DLD1 (cell line): ENCODE measurements at regions not wholly inside any gene's neighbourhood (a gene's known extent, or its start where the extent isn't known, plus 50 kb on each side); places are given as distances from the start of the nearest gene placed in this dataset.

Experiments
- in situ Hi-C: cut with HindIII; loops from 2 replicates; pipeline ENCODE4 v1.10.0; 2017; ENCODE audit warnings: low sequenced_read_pairs

DNA sequence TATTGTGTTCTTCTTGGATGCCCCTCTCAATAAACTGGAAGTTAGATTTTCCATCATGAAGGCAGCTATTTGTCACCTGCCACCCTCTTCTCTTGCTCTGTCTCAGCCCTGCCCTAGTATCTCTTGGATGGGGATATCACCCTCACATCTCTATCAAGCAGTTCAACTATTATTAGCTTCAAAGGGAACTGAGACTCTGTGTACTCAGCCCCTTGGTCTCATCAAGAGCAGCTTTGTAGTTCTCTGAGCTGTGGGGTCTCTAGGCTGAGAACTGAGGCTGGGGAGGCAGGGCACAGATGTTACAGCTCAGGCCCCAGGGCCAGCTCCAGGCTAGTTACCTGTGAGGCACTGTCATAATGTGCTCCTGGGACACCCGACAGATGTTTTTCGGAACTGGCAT, 130.3 kb downstream of the DAD1 start:
- in situ Hi-C loops, result no loop called here

DNA sequence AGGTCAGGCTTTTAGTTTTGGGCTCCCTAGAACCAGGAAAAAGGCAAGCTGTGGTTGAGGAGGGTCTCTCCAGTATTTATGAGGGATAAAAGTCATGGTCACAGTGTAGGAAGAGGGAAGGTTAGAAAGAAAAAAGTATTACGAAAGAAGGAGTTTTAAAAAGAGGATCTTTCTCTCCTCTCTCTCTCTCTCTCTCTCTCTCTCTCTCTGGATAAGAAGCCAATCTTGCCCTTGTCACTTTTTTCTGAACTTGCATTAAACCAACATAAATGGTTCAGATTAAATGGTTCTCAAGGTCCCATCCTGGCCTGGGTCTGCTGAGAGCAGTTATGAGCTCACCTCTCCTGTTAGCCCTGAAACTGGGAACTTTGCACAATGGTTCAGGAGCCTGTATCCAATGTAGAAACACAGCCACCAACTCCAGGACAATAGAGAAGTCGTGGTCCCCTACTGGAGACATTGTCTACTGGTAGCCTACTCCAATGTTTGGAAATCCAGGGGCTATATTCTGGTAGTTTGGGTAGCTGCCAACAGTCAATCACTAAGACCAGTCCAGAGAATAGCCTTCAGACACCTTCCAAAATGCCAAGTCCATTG, 131.9 kb downstream of the DAD1 start:
- in situ Hi-C loops, result no loop called here

DNA sequence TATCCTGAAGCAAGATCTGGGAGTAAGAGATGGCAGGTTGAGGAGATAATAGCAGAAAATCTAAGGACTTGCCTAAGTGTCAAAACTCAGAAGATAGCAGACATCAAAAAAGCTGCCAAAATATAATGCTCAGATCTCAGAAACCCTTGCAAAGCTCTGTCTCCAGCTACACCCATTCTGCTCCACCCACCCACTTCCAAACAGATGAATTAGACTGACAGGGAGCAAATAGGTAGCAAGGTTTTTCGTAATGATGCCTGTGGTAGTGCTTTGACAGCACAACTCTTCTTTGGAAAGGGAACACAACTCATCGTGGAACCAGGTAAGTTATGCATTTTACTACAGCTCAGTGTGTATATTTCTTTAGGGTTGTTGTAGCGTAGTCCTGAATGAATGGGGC, 132.6 kb downstream of the DAD1 start:
- in situ Hi-C loops, result no loop called here

DNA sequence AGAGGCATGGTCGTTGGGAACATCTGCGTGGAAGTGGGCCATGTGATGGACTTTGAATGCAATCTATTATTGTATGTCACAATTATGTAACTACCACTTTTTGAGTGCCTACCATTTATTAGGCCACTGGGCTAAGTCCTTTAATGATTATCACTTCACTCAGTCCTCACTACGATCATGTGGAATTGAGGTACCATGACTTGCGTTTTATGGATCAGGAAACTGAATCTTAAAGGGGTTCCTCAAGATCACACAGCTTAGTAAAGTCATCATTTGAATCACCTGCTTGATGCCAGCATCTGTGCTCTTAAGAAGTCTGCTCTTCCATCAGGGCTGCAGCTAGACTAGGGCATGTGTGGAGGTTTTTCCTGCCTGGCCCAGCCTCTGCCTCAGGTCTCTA, 136.7 kb downstream of the DAD1 start:
- in situ Hi-C loops, result no loop called here

DNA sequence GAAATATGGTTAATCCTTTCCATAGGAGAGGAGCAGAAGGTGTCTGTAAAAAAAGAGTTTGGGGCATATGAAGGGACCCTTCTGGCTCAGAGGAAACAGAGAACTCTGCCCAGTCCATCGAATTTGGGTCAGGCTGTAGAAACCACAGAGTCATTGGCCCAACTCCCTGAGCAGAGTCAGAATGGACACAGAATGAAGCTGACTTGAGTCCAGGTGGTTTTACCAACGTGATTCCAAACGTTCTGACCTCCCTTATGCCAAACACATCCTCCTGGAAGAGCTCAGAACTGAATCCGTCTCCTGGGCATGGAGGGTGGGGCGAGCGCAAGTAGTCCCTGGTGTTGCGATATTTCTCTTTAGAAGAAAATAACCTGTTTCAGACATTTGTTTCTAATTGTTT, 138.8 kb downstream of the DAD1 start:
- in situ Hi-C loops, result no loop called here

DNA sequence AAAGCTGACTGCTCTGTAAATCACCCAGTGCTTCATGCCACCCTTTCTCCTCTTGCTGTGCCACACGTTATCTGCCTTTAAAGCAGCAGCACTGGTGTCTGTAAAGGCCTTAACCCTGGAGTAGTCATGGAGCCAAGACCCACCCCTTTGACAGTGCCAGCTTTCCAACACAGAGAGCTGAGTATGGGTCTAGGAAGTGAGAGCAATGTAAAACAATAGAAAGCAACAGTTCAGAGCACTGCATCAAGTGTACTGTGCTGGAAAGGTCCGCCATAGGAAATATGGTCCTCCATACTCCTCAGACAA, 139.5 kb downstream of the DAD1 start:
- in situ Hi-C loops, result no loop called here

DNA sequence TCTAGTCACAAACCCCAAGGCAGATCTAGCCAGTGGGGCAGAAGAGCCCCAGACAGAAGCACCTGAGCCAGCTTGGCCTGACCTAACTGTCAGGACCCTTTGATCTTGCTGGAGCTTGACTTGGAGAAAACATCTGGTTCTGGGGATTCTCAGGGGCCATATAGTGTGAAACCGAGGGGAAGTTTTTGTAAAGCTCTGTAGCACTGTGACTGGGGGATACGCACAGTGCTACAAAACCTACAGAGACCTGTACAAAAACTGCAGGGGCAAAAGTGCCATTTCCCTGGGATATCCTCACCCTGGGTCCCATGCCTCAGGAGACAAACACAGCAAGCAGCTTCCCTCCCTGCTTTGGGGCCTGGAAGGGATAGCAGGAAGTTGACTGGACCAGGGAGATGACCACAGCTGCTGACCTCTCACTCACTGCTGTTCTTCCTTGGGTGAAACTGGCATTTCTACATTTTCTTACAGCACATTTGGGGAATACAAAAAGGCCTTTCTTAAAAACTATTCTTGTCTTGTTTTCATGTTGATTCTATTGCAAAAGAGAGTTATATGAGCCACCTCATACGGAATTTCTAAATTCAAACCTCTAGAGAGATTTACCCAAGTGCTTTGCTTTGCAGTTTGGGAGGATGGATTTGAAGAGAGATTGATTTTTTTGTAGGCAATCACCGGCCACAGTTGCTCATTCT, 140.0 kb downstream of the DAD1 start:
- in situ Hi-C loops, result no loop called here

DNA sequence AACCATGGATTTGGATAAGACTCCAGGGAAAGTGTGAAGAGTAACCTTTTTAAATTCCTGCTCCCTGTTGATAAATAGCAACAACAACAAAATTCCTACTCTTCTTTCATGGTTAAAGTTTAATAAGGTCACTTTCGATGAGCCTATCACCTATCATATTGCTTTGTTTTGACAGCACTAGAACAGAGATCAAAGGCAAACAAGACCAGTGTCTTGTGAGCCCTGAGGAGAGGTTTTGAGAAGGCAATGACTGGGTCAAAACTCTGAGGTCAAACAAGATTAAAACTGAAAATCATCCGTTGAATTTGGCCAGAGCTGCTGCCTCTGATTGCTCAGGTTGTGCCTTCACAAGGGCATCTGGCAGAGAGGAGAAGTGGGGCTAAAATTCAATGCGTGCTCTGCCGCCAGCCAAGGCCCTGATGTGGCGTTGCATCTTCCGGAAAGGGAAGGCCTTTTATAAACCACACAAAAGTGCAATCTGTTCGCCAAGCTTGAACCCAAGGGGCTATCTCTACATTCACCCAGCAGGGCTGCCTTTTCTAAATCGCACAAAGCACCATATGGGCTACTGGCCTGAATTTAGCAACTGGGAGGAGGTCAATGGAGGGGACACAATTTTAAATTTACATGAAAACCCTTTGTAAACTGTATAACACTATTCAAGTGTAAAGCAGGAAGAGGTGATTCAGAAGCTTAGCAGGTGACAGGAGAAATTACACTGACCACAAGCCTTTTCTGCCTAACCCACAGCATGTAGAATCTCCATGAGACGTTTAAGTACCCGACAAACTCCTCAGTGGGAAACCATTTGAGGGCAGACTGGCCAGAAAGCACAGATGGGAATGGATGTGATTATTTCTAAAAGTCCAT, 140.8 kb downstream of the DAD1 start:
- in situ Hi-C loops, result no loop called here

DNA sequence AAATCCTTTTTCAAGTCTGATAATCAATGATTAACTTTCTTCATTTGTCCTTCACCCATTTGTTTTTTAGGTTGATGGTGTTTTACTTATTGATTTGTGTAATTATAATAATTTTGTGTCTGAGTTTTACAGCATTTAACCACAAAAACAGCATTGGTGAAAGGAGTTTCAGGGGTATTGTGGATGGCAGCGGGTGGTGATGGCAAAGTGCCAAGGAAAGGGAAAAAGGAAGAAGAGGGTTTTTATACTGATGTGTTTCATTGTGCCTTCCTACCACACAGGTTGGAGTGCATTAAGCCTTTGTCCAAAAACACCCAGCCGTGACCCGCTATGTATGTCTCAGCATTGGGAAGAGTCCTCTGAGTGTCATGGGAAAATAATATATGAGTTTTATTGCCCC, 150.3 kb downstream of the DAD1 start:
- in situ Hi-C loops, result no loop called here

DNA sequence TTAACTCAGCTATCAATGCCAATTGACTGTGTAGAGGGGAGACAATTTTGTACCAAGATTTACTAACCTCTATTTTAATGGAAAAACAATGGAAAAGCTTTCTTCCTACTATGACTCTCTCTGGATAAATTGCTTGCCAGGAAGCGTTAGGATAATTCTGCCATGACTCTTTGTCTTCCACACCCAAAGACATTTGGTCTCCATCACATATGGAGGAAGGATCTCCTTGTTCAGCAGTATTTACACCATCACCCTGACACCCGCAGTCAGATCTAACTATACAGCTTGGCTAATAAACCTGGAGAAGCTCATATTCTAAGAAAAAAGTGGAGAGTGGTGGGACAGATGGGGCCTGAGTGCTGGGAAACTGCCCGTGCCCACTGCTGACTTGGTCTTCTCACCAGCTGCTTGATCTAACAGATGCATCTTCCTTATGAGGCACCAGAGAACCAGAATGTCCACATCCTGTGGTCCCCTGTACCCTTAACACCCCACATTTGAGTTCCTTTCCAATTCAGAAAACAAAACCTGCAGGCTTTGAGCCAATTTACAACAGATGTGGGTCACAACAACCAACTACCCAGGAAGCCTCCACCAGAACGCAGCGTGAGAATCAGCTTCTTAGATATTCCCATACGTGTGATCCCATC, 154.0 kb downstream of the DAD1 start:
- in situ Hi-C loops, result no loop called here

DNA sequence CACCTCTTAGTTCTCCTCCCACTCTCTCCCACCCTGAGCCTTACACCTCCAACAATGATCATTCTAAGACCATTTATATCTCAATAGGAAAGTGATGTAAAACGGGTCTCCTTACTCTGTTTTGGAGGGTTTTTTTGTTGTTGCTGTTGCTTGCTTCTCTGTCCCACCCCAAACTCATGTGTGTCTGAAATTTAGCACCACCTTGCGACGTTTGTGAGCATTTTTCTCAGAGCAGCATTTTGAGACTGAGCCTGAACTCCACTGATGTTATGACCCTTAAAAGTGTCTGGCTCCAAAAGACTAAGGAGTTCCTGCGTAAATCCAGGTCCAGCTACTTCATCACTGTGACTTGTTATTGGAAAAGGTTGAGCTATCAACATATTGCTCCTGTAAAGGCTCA, 155.0 kb downstream of the DAD1 start:
- in situ Hi-C loops, result no loop called here

DNA sequence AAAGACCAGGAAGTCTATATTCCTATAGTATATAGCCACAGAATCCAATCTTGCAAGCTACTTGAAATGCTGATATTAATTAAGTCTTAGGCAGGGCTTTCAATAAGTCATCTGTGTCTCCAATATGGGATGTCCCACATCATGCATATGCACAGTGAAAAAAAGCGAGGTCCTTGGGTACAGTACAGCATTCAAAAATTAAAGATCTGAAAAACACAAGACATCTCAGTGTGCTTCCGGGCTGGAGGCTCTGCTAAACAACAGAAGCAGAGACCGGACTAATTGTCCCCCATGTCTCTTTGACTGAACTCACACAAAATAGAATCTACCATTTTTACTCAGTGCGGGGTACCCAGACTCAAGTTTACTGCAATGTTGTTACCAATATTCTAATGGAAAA, 156.0 kb downstream of the DAD1 start:
- in situ Hi-C loops, result no loop called here

DNA sequence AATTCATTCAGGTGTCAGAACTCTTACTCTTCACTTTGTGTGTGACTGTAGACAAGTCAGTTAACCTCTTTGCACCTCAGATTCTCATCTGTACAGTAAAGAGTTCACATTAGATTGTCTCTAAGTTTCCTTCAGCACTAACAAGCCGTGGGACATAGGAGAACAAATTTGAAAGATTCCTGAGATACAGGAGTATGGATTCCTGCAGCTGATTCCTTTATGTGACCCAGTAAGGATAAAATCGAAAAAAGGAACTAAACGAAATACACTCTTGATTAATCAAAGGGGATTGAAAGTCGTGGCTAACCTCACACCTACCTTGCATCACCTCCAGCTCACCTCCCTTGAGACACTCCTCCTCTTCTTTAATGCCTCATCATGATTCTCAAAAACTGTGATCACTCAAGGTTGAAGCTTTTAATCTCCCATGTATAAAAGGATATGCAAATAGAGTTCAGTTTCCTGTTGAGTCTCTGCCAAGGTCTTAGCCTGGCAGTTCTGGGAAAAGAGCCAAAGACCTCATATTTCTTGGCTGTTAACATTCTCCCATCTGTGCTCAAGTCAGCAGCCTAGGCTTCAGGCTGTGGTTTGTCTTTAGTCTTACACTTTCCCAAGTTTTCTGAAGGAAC, 156.6 kb downstream of the DAD1 start:
- in situ Hi-C loops, result no loop called here

DNA sequence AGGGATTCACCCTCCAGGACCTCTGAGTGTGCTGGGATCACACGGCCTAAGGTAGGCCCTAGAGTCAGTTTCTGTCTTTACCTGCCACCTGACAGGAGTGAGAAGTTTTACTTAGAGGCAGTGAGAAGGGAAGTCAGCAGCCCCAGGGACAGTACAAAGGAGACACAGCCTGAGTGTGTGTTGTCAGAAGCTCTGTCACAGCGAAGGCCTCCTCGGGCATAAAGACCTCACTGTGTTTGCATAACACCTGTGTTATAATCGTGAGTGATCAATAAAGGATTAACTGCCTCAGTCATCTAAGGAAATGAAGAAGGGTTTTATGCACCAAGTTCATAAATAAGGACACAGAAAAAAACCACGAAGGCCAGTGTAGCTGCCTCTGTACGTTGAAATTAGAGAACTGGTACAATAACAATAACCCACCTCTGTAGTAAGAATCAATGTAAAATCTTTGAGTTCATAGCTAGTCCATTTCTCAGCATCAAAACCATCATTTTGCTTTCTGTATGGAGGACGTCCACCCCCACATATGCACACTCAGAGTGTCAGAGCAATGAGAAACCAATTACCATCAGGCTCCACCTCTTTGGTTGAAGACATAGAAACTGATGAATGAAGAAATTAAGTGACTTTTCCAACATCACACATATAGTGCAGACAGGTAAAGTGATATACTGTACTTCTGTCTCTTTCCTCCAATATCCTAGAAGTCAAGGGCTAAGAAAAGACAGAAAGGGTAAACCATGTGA, 159.3 kb downstream of the DAD1 start:
- in situ Hi-C loops, result no loop called here

DNA sequence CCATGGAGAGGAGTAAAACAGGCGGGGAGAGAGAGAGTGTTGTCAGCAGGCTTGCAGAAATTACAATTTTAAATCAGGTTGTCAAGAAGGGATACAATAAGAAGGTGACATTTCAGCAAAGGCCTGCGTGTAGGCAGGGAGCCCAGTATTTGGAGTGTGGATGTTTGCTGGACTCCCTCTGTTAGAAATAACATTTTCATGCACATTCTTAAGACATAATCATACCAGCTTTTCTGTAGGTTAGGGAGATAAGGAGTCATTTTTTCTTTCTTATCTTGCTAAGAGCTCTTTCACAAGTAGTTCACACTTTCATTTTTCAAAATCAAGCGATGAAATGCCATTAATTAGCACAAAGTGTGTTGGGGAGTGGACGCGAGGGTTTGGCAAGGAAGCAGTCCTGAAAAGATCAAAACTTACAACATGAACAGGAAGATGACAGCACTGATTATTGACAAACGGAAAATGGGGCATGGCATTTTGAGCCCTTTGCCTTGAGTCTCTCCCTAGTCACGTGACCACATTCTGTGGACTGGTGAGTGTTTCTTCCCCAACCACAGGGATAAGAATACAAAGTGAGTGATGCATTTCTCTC, 160.2 kb downstream of the DAD1 start:
- in situ Hi-C loops, result no loop called here

DNA sequence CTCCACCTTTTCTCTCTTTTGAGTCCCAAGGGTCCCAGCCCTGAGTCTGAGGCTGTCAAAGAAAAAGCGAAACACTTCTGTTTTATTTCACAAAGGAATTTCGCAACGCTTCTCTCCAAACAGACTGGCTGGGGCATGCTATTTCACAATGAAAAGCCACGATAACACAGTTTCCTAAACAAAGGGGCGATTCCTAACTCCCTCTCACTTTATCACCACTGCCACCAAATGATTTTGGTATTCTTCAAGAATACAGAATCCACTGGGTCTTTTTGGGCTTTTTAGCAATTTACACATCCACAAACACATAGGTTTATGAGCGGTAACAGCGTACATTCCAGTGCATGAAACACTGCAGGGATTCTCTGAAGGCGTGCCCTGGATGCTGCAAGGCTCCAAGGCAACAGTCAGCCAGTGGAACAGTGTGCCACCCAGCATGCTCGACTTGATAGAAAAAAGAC, 161.2 kb downstream of the DAD1 start:
- in situ Hi-C loops, result no loop called here

DNA sequence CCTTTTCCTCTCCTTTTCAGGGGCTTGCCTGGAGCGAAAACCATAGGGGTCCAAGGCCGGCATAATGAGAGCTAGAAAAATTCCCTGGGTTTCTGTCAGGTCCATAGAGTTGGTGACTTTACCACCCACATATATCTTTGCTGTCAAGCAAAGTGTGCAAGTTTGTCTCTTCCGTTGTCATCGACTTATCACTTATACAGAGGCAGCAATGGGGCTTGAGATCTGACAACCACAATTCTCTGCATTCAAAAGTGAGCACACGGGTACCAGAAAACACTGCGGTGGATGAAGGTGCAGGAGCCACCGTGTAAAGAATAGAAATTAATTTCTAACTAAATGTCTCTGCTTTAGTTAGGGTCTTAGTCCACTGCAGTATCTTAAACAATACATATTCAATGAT, 162.3 kb downstream of the DAD1 start:
- in situ Hi-C loops, result no loop called here

DNA sequence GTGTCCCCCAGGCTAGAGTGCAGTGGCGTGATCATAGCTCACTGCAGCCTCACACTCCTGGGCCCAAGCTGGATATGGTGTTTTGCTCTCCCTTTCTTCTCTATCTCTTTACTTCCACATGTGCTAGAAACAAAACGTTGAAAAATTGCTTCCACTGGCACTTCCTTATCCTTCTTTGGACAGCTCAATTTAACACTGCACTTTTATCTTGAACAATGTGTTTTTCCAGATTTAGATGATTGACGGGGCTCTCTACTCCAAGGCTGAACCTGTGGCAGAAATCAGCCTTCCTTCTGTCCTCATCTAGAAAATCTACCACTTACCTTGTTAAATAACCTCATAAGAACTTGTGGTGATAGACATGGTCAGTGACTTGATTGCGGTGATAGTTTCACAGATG, 165.1 kb downstream of the DAD1 start:
- in situ Hi-C loops, result no loop called here

DNA sequence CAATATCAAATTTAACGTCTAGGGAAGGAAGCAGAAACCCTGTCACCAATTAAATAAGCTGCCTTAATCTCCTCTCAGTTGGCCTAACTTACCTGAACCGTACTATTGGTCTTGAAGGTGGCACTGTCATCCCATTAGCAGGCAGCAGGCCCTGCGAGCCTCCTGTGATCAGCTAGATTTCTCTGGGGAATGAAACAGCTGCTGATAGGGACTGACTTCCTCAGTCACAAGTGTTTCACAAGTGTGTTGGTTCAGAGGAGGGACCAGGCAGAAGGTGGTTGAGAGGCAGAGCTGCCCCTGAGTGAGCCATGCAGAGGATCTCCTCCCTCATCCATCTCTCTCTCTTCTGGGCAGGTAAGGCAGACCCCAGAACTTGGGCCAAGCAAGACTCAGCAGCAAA, 166.8 kb downstream of the DAD1 start:
- in situ Hi-C loops, result no loop called here

DNA sequence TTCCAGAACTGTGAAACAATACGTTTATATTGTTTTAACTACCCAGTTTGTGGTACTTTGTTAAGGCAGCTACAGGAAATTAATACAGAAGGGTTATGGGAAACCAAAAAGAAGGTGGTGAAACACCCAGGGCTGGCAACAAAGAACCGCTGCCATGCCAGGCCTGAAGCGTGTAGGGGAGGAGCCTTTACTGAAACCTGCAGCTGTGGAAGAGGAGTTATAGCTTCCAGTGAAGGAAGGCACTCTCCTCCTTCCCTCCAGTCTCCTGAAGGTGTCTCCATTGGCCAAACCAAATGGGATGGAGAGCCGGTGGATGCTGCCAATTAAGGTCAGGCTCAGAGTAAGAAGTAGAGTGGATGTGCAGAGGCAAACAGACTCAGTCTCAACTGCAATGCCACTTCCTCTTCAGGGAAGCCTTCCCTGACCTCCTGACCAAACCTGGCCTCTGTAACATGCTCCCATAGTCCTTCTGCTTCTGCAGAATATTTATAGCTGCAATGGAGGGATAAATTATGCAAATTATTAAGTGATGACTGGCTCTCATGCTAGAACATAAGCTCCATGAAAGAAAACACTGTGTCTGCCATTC, 168.3 kb downstream of the DAD1 start:
- in situ Hi-C loops, result no loop called here
